DND-41 (cell line): ENCODE measurements at regions not wholly inside any gene's neighbourhood (a gene's known extent, or its start where the extent isn't known, plus 50 kb on each side); places are given as distances from the start of the nearest gene placed in this dataset.

Experiments used
- ATAC-seq: fragments of 200-7000 bp; cut with Tn5 transposase; 3 replicates; pipeline ENCODE4 v1.9.1; 2021; ENCODE audit warnings: low read depth; ENCODE audit not compliant: insufficient read depth
- DNase-seq: peaks from one replicate; pipeline ENCODE4 v3.0.0-alpha.2; 2020
- H2AFZ ChIP-seq: 2 replicates; pipeline ENCODE4 v1.6.0; 2012; ENCODE audit warnings: low read depth, low read length
- H3K27ac ChIP-seq: 2 replicates; pipeline ENCODE4 v1.5.1; 2012; ENCODE audit warnings: low read length, inconsistent platforms
- H3K27me3 ChIP-seq: fragments of 200-600 bp; sonication (generic); 2 replicates; pipeline ENCODE4 v1.6.0; 2012; ENCODE audit warnings: low read length, mild to moderate bottlenecking, inconsistent platforms; ENCODE audit not compliant: insufficient read depth, poor library complexity
- H3K36me3 ChIP-seq: 2 replicates; pipeline ENCODE4 v1.5.1; 2012; ENCODE audit warnings: low read length, inconsistent platforms; ENCODE audit not compliant: insufficient read depth
- H3K4me1 ChIP-seq: 2 replicates; pipeline ENCODE4 v1.5.1; 2012; ENCODE audit warnings: mild to moderate bottlenecking, low read length; ENCODE audit not compliant: insufficient read depth
- H3K4me2 ChIP-seq: 2 replicates; pipeline ENCODE4 v1.6.0; 2012; ENCODE audit warnings: mild to moderate bottlenecking, moderate library complexity, low read length, inconsistent platforms; ENCODE audit not compliant: insufficient read depth
- H3K4me3 ChIP-seq, 2 experiments: fragments of 200-600 bp in 1 of 2; shearing (Covaris generic) in 1 of 2; 2 replicates each; pipeline ENCODE4 v1.5.1; 2012 to 2016; ENCODE audit warnings: inconsistent platforms in 2 of 2, low read length in 2 of 2, mild to moderate bottlenecking in 2 of 2, low read depth in 1 of 2, moderate library complexity in 1 of 2
- H3K79me2 ChIP-seq: 2 replicates; pipeline ENCODE4 v1.6.0; 2012; ENCODE audit warnings: low read length, inconsistent platforms; ENCODE audit not compliant: insufficient read depth
- H3K9ac ChIP-seq: 2 replicates; pipeline ENCODE4 v1.6.0; 2012; ENCODE audit warnings: low read depth, mild to moderate bottlenecking, inconsistent platforms, low read length, moderate library complexity
- H3K9me3 ChIP-seq: 2 replicates; pipeline ENCODE4 v1.5.1; 2012; ENCODE audit warnings: low read length, moderate library complexity, mild to moderate bottlenecking, inconsistent platforms; ENCODE audit not compliant: insufficient read depth, severe bottlenecking
- H4K20me1 ChIP-seq: 2 replicates; pipeline ENCODE4 v1.6.0; 2012; ENCODE audit warnings: low read length; ENCODE audit not compliant: insufficient read depth
- CTCF ChIP-seq: IDR thresholded peaks from 2 replicates; pipeline ENCODE4 v1.5.1; 2012; ENCODE audit warnings: borderline replicate concordance, low read length, moderate library complexity, mild to moderate bottlenecking; ENCODE audit not compliant: poor library complexity, severe bottlenecking; ENCODE audit errors: extremely low read depth
- EZH2 ChIP-seq: IDR thresholded peaks from 3 replicates; pipeline ENCODE4 v1.6.1; 2012; ENCODE audit warnings: borderline replicate concordance, low read depth, mild to moderate bottlenecking, moderate library complexity, low read length, inconsistent platforms; ENCODE audit not compliant: severe bottlenecking

- Histone ChIP-seq H3K4me1 (no peaks in the 10 kb centered on the region), H3K36me3 (no peaks in the 10 kb centered on the region), H3K4me3 (no peak overlapping the region), H3K27me3 (no peaks in the 10 kb centered on the region), H3K9ac (no peak overlapping the region), H3K9me3 (peaks cover 21% of the 10 kb centered on the region), H3K27ac (no peak overlapping the region), H2AFZ (no peak overlapping the region), H3K4me2 (no peak overlapping the region), H4K20me1 (no peaks in the 10 kb centered on the region), H3K79me2 (no peaks in the 10 kb centered on the region)
- no peak for TF ChIP-seq EZH2
- TF ChIP-seq CTCF = no peak
- DNase-seq (no peak), ATAC-seq (no peak)
Measured at GRCh38 chr16:35142809-35143192, 1683.4 kb downstream of the TP53TG3F start.

GRCh38 chr16:35144212-35144932, 1685.0 kb downstream of the TP53TG3F start:
- Histone ChIP-seq H3K36me3 (no peaks in the 10 kb centered on the region), H3K79me2 (no peaks in the 10 kb centered on the region), H3K9ac (no peak overlapping the region), H2AFZ (no peak overlapping the region), H3K4me2 (no peak overlapping the region), H3K4me1 (no peaks in the 10 kb centered on the region), H3K4me3 (no peak overlapping the region), H4K20me1 (no peaks in the 10 kb centered on the region), H3K9me3 (peaks cover 33% of the 10 kb centered on the region), H3K27me3 (no peaks in the 10 kb centered on the region), H3K27ac (no peak overlapping the region)
- TF ChIP-seq CTCF (no peak), EZH2 (no peak)
- ATAC-seq (no peak), DNase-seq (no peak)

- H3K4me1 ChIP-seq = no peaks in the 10 kb centered on the region
- ATAC-seq = no peak
- no peak for DNase-seq
- H3K9me3 ChIP-seq = peaks cover 35% of the 10 kb centered on the region
- no peaks in the 10 kb centered on the region for H4K20me1 ChIP-seq
- H3K36me3 ChIP-seq = no peaks in the 10 kb centered on the region
- no peak overlapping the region for H3K4me3 ChIP-seq
- no peak overlapping the region for H3K27ac ChIP-seq
- no peaks in the 10 kb centered on the region for H3K79me2 ChIP-seq
- H3K4me2 ChIP-seq = no peak overlapping the region
- no peak overlapping the region for H3K9ac ChIP-seq
- no peak overlapping the region for H2AFZ ChIP-seq
- no peak for TF ChIP-seq EZH2
- no peak for TF ChIP-seq CTCF
- H3K27me3 ChIP-seq = no peaks in the 10 kb centered on the region
Measured at GRCh38 chr16:35146031-35146710, 1686.8 kb downstream of the TP53TG3F start.
